SK-N-MC (cell line): ENCODE measurements at regions not wholly inside any gene's neighbourhood (a gene's known extent, or its start where the extent isn't known, plus 50 kb on each side); places are given as distances from the start of the nearest gene placed in this dataset.

Experiments
- EZH2 ChIP-seq: fragments of 200-600 bp; sonication (generic); IDR thresholded peaks from one replicate; pipeline ENCODE4 v1.6.1; 2017; ENCODE audit warnings: antibody characterized with exemption
- POLR2AphosphoS5 ChIP-seq: IDR thresholded peaks from 2 replicates; pipeline ENCODE4 v1.6.1; 2012; ENCODE audit warnings: mild to moderate bottlenecking, low read depth, low read length, borderline replicate concordance

DNA sequence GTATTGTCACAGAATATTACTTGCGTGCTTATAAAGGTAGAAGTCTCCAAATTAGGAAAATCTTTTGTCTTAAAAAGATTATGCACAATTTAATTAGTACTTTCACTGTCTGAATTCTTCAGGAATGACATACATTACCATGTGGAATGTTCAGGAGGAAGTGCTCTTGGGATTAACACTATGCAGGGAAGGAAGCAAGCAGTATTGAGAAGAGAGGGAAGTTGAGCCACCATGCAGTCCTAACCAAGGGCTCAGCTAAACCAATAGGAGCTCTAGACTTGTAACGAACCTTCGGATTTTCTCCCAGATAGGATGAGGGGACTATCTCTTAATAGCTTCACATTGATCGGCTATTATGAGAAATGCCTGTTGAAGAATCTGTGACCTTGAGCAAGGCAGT is 918.4 kb upstream of the MANEA start:
- TF ChIP-seq POLR2AphosphoS5 (no peak), EZH2 (no peak)
